ENCODE measurements at regions not wholly inside any gene's neighbourhood (a gene's known extent, or its start where the extent isn't known, plus 50 kb on each side); places are given as distances from the start of the nearest gene placed in this dataset.

GRCh38 chr2:145654156-145654555 lies 1134.2 kb upstream of the ZEB2 start:
- no peak for DNase-seq

GRCh38 chr2:145653553-145653952 lies 1133.6 kb upstream of the ZEB2 start:
- no peak for DNase-seq

GRCh38 chr2:145652571-145653545 lies 1132.9 kb upstream of the ZEB2 start:
- no peak for DNase-seq

- DNase-seq, result no peak
Observed at GRCh38 chr2:145652036-145652435, 1132.1 kb upstream of the ZEB2 start.

DNA sequence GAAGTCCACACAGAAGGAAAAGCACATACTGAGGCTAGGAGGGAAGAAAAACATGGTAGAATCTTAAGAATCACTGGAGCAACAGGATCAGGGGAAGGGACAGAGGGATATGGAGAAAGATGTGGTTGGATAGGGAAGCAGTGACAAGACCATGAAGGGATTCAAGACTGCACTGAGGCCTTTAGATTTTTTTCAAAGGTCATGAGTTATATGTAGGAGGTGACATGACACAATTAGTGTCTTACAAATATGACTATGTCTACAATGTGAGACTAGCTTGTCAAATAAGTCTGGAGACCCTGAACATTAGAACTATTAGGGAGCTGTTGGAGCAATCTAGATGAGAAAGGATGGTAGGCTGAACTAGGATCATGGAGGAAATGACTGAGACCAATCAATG lies 1130.3 kb upstream of the ZEB2 start:
- no peak for DNase-seq

- DNase-seq, result no peak
Observed at GRCh38 chr2:145649061-145649460, 1129.1 kb upstream of the ZEB2 start.

GRCh38 chr2:145644820-145645302 lies 1124.9 kb upstream of the ZEB2 start:
- DNase-seq, result no peak

DNA sequence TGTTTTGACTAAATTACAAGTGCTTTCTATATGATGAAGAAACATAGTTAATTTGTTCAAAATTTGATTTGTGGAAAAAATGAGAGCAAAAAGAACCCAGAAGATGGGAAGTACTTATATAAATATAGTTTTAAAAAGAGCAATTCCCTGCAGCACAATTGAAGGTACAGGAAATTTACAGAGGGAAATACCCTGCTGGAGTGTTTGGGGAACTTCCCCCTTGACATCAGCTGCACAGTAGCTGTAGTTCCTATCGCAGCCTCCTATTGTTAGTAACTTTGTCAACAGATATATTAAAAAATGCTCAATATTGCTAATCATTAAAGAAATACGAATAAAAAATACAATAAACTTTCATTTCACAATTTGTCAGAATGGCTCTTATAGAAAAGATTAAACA lies 1118.8 kb upstream of the ZEB2 start:
- DNase-seq, result no peak

DNA sequence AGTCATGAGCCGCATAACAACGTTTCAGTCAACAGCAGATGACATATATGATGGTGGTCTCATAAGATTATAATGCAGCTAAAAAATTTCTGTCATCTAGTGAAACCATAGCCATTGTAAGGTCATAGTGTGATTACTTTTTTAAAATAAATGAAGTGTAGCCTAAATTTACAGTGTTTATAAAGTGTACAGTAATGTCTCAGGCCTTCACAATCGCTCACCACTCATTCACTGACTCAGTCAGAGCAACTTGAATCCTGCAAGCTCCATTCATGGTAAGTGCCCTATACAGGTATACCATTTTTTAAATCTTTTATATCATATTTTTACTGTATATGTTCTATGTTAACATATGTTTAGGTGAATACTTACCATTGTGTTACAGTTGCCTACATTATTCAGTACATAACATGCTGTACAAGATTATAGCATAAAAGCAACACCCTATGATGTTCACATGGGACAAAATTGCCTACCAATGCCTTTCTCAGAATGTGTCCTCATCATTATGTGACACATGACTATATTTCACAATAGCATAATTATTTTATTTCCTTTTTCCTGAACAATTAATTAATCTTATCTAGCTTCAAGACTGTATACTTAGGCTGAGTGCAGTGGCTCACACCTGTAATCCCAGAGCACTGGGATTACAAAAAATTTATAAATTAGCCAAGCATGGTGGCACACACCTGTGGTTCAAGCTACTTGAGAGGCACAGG lies 1115.9 kb upstream of the ZEB2 start:
- DNase-seq, result no peak

DNA sequence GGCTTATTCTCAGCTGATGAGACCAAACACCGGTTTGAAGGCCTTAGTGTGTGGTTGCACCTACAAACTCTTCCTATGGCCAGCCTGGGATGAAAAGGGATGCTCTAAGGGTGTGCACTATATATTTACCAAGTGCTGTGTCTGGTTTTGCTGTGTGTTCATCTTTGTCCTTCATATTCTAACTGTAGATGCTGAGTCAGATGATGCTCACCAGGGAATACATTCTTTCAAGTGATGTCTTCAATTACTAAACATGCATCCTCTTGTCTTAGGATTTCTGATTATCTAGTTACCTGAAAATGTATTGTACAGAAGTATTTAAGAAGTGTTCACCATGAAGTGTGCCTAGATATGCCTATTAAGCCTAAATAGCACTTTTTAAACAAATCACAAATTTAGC lies 1111.6 kb upstream of the ZEB2 start:
- no peak for DNase-seq

DNA sequence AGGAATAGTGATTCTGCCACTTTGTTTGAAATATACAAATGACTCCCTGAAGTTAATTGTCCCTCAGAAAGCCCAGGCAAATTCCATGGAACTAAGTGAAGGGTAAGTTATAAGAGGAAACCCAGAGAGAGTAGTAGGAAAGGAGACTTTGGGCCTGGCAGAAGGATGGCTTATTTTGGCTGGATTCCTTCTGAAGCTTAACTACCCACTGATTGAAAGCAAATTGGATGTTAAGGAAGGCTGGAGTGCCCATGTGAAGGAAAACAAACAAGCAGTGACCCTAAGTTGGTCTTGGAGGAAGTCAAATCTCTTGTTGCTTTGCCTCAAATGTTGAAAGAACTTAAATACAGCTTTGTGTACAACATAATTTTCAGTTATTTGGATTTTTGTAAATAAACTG lies 1106.4 kb upstream of the ZEB2 start:
- no peak for DNase-seq

DNA sequence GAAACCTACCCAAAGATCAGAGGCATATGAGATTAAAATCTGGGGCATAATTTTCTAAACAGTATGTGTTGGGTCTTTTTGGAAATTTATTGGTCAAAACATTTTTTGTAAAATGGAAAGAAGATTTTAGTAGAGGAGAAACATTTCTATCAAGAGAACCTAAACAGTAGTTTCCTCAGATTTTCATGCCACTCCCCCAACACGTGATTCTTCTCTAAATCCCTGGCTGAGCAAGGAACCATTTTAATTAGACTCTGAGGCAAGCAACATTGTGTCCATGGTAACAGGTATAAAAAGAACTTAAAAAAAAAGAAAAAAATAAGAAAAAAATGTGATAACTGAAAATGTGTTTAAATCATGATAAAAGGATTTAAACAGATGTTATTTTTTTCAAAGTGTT lies 1105.2 kb upstream of the ZEB2 start:
- no peak for DNase-seq

- no peak for DNase-seq
Observed at GRCh38 chr2:145623136-145623535, 1103.2 kb upstream of the ZEB2 start.

DNA sequence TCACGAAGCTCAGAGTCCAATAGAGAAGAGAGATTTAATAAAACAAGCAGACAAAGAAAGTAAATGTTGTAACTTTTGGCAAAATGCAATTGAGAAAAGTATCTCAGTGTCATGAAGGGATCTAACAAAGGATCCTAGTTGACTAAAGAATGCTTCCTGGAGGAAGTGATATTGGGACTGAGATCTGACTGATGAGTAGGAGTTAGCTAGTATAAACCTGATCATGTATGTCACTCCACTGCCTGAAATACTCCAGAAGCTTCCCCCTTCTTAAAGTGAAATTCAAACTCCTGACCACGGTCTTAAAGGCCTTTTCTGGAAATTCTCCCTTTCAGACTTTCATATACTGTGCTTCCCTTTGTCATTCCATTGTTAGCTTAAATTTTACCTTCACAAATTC lies 1102.4 kb upstream of the ZEB2 start:
- no peak for DNase-seq

DNA sequence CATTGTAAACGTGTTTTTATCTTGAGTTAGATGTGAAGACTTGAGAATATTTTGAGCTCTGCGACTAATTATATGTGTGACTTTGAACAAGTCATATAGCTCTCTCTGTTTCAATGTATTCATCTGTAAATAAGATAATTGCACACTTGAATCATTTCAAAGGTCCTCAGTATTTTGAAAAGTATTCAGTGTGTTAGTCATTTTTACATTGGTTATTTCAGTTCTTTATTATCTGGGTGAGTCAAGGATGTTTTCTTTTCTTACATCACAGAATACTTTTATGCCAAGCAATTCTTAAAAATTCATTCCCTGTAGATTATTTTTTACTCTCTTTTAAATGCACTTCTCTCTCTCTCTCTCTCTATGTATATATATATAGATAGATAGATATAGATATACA lies 1098.0 kb upstream of the ZEB2 start:
- DNase-seq, result peak in 2 of 3 experiments; percentile 12 to 56

GRCh38 chr2:145617420-145617819 lies 1097.5 kb upstream of the ZEB2 start:
- DNase-seq, result no peak

DNA sequence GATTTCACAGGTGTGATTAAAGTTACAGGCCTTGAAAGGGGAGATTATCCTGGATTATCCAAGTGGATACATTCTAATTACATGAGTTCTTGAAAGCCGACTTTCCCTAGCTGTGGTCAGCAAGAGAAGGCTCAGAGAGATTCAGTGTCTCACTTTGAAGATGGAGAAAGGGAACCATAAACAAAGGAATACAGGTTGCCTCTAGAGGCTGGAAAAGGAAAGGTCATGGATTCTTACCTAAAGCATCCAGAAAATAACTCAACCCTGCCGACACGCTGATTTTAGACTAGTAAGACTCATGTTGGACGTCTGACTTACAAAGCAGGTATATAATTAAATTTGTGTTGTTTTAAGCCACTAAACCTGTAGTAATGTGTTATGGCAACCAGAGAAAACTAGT lies 1095.7 kb upstream of the ZEB2 start:
- no peak for DNase-seq

DNA sequence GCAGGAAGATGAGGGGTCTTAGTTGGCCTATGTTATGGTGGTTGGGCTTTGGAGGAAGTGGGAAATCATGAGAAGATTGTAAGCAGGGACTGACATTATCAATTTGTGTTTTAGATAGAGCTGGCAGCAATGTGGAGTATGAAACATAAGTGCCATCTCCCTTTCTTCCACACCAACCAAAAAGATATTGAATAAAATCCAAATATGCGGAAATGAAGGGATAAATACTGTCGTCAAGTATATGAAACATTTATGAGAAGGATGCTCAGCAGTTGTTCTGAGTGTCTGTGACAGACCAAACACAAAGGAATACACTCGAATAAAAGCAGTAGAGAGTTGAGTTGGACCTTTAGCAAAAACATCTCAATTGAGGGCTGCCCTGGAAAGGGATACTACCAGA lies 1090.0 kb upstream of the ZEB2 start:
- DNase-seq, result no peak

- DNase-seq, result peak in 1 of 3 experiments; percentile 23
Observed at GRCh38 chr2:145601361-145601925, 1081.5 kb upstream of the ZEB2 start.

DNA sequence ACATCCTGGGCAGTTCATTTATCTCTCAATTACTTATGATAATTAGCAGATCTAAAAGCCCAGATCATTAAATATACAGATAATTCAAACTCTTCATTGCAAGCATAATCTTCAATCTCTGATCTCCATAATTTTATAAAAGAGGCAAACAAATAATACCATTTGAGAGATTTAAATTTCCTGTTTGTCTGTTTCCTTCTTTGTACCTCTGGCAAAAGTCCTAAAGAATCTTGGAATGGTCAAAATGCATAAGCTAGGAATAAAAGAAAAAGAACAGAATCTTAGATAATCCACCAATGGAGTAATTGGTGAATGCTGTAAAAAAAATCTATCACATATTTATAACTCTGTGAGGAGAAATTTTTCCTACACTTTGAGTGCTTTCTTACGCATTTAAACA lies 1080.9 kb upstream of the ZEB2 start:
- DNase-seq, result no peak

GRCh38 chr2:145599756-145600155 lies 1079.8 kb upstream of the ZEB2 start:
- DNase-seq, result no peak

- DNase-seq, result no peak
Observed at GRCh38 chr2:145598434-145598833, 1078.5 kb upstream of the ZEB2 start.

DNA sequence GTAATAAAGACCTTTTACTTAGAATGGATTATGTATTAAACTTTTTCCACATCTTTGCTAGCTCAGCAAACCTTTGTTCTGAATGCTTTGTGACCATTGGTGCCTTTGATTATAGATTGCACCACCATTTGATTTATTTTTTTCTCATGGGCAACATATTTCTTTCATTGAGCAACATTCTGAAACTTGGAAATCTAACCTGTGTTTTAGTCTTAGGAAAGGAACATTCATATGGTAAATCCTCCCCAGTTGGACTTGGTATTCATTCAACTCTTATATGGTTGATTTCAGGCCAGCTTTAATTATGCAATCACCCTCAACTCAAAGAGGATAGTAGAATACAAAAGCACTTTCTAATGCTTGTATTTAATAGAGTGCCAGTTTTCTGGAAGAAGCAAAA lies 1077.9 kb upstream of the ZEB2 start:
- DNase-seq, result no peak

- DNase-seq, result no peak
Observed at GRCh38 chr2:145597006-145597405, 1077.1 kb upstream of the ZEB2 start.
